Activated CD4-positive, alpha-beta memory T cell treated with anti-CD3 and anti-CD28 coated beads for 36 hours (primary cell): ENCODE measurements at regions not wholly inside any gene's neighbourhood (a gene's known extent, or its start where the extent isn't known, plus 50 kb on each side); places are given as distances from the start of the nearest gene placed in this dataset.

Source experiments
- CTCF ChIA-PET: fragments of 350-600 bp; sonication (Branson Sonifier 250); formaldehyde crosslinking; loops from one replicate; lab custom pipeline; 2021; ENCODE audit warnings: antibody characterized with exemption, inconsistent platforms; lab: Charles Lee
- POLR2A ChIA-PET: fragments of 350-600 bp; sonication (Branson Sonifier 250); formaldehyde crosslinking; loops from one replicate; lab custom pipeline; 2021; ENCODE audit warnings: antibody characterized with exemption; lab: Charles Lee
- DNase-seq: peaks from one replicate; pipeline ENCODE4 v3.0.0-alpha.2; 2020
- H3K27ac Mint-ChIP-seq: one replicate; pipeline ENCODE4 v1.8.0; 2021; ENCODE audit warnings: mixed read lengths
- H3K27me3 Mint-ChIP-seq: one replicate; pipeline ENCODE4 v1.8.0; 2021; ENCODE audit warnings: mixed read lengths
- H3K36me3 Mint-ChIP-seq: one replicate; pipeline ENCODE4 v1.8.0; 2021; ENCODE audit warnings: mixed read lengths
- H3K4me1 Mint-ChIP-seq: one replicate; pipeline ENCODE4 v1.8.0; 2021; ENCODE audit warnings: low read depth, mixed read lengths
- H3K4me3 Mint-ChIP-seq: one replicate; pipeline ENCODE4 v1.8.0; 2021; ENCODE audit warnings: mild to moderate bottlenecking, mixed read lengths
- H3K9me3 Mint-ChIP-seq: one replicate; pipeline ENCODE4 v1.8.0; 2021; ENCODE audit warnings: mixed read lengths
- intact Hi-C: fragments of 100-400 bp; cut with micrococcal nuclease; formaldehyde crosslinking; loops from one replicate; pipeline ENCODE4 v1.15.1; 2023

- Mint-ChIP-seq H3K4me3 (no peak overlapping the region), H3K27ac (no peak overlapping the region), H3K27me3 (no peaks in the 10 kb centered on the region), H3K4me1 (no peaks in the 10 kb centered on the region), H3K9me3 (no peaks in the 10 kb centered on the region), H3K36me3 (no peaks in the 10 kb centered on the region)
- CTCF ChIA-PET, result no interaction called here
- DNase-seq, result no peak
- POLR2A ChIA-PET, result no interaction called here
- intact Hi-C loops, result no loop called here
These were observed 656.2 kb downstream of the RAB28 start for GRCh38 chr4:12827966-12828365.

GRCh38 chr4:12791536-12791935 is 692.6 kb downstream of the RAB28 start:
- Mint-ChIP-seq H3K36me3 (no peaks in the 10 kb centered on the region), H3K27ac (no peak overlapping the region), H3K9me3 (peaks cover 11% of the 10 kb centered on the region), H3K4me3 (no peak overlapping the region), H3K4me1 (no peaks in the 10 kb centered on the region), H3K27me3 (no peaks in the 10 kb centered on the region)
- POLR2A ChIA-PET, result no interaction called here
- CTCF ChIA-PET, result no interaction called here
- DNase-seq, result no peak
- intact Hi-C loops, result no loop called here

GRCh38 chr4:12787261-12787660 is 696.9 kb downstream of the RAB28 start:
- POLR2A ChIA-PET, result no interaction called here
- H3K4me1 Mint-ChIP-seq, result no peaks in the 10 kb centered on the region
- peaks cover 2% of the 10 kb centered on the region for H3K27me3 Mint-ChIP-seq
- H3K36me3 Mint-ChIP-seq, result no peaks in the 10 kb centered on the region
- no peak for DNase-seq
- no peak overlapping the region for H3K27ac Mint-ChIP-seq
- peaks cover 13% of the 10 kb centered on the region for H3K9me3 Mint-ChIP-seq
- CTCF ChIA-PET, result no interaction called here
- H3K4me3 Mint-ChIP-seq, result no peak overlapping the region
- intact Hi-C loops, result no loop called here

- H3K27me3 Mint-ChIP-seq, result no peaks in the 10 kb centered on the region
- H3K36me3 Mint-ChIP-seq, result no peaks in the 10 kb centered on the region
- no peaks in the 10 kb centered on the region for H3K4me1 Mint-ChIP-seq
- intact Hi-C loops, result no loop called here
- no peak for DNase-seq
- ChIA-PET POLR2A (no interaction called here), CTCF (no interaction called here)
- H3K27ac Mint-ChIP-seq, result no peak overlapping the region
- H3K4me3 Mint-ChIP-seq, result no peak overlapping the region
- H3K9me3 Mint-ChIP-seq, result no peaks in the 10 kb centered on the region
These were observed 705.4 kb downstream of the RAB28 start for GRCh38 chr4:12778706-12779105.

GRCh38 chr4:12778191-12778590 is 705.9 kb downstream of the RAB28 start:
- intact Hi-C loops, result no loop called here
- no peak for DNase-seq
- Mint-ChIP-seq H3K4me3 (no peak overlapping the region), H3K36me3 (no peaks in the 10 kb centered on the region), H3K27me3 (no peaks in the 10 kb centered on the region), H3K4me1 (no peaks in the 10 kb centered on the region), H3K27ac (no peak overlapping the region), H3K9me3 (no peaks in the 10 kb centered on the region)
- CTCF ChIA-PET, result no interaction called here
- POLR2A ChIA-PET, result no interaction called here

- Mint-ChIP-seq H3K4me1 (no peaks in the 10 kb centered on the region), H3K4me3 (no peak overlapping the region), H3K27me3 (peaks cover 4% of the 10 kb centered on the region), H3K27ac (no peak overlapping the region), H3K9me3 (no peaks in the 10 kb centered on the region), H3K36me3 (no peaks in the 10 kb centered on the region)
- DNase-seq, result no peak
- ChIA-PET POLR2A (no interaction called here), CTCF (no interaction called here)
- intact Hi-C loops, result no loop called here
These were observed 713.8 kb downstream of the RAB28 start for GRCh38 chr4:12770351-12770750.

- Mint-ChIP-seq H3K4me3 (no peak overlapping the region), H3K27ac (no peak overlapping the region), H3K36me3 (no peaks in the 10 kb centered on the region), H3K4me1 (no peaks in the 10 kb centered on the region), H3K9me3 (peaks cover 4% of the 10 kb centered on the region), H3K27me3 (no peaks in the 10 kb centered on the region)
- DNase-seq, result no peak
- intact Hi-C loops, result no loop called here
- CTCF ChIA-PET, result no interaction called here
- POLR2A ChIA-PET, result no interaction called here
These were observed 722.4 kb downstream of the RAB28 start for GRCh38 chr4:12761694-12762093.

- H3K4me1 Mint-ChIP-seq, result no peaks in the 10 kb centered on the region
- intact Hi-C loops, result no loop called here
- DNase-seq, result no peak
- H3K36me3 Mint-ChIP-seq, result no peaks in the 10 kb centered on the region
- ChIA-PET POLR2A (no interaction called here), CTCF (no interaction called here)
- no peak overlapping the region for H3K4me3 Mint-ChIP-seq
- H3K9me3 Mint-ChIP-seq, result no peaks in the 10 kb centered on the region
- peaks cover 3% of the 10 kb centered on the region for H3K27me3 Mint-ChIP-seq
- H3K27ac Mint-ChIP-seq, result no peak overlapping the region
These were observed 737.0 kb downstream of the RAB28 start for GRCh38 chr4:12747154-12747553.

GRCh38 chr4:12746221-12746620 is 737.9 kb downstream of the RAB28 start:
- intact Hi-C loops, result no loop called here
- Mint-ChIP-seq H3K9me3 (no peaks in the 10 kb centered on the region), H3K4me1 (no peaks in the 10 kb centered on the region), H3K4me3 (no peak overlapping the region), H3K27me3 (peaks cover 3% of the 10 kb centered on the region), H3K27ac (no peak overlapping the region), H3K36me3 (no peaks in the 10 kb centered on the region)
- DNase-seq, result no peak
- CTCF ChIA-PET, result no interaction called here
- POLR2A ChIA-PET, result no interaction called here

- Mint-ChIP-seq H3K27ac (no peak overlapping the region), H3K36me3 (no peaks in the 10 kb centered on the region), H3K4me1 (no peaks in the 10 kb centered on the region), H3K27me3 (peaks cover 9% of the 10 kb centered on the region), H3K4me3 (no peak overlapping the region), H3K9me3 (no peaks in the 10 kb centered on the region)
- ChIA-PET POLR2A (no interaction called here), CTCF (no interaction called here)
- no peak for DNase-seq
- intact Hi-C loops, result no loop called here
These were observed 749.6 kb downstream of the RAB28 start for GRCh38 chr4:12734586-12734985.

- POLR2A ChIA-PET, result no interaction called here
- no peak for DNase-seq
- no peaks in the 10 kb centered on the region for H3K4me1 Mint-ChIP-seq
- no peak overlapping the region for H3K4me3 Mint-ChIP-seq
- no peaks in the 10 kb centered on the region for H3K36me3 Mint-ChIP-seq
- H3K27ac Mint-ChIP-seq, result no peak overlapping the region
- H3K9me3 Mint-ChIP-seq, result no peaks in the 10 kb centered on the region
- H3K27me3 Mint-ChIP-seq, result peaks cover 14% of the 10 kb centered on the region
- CTCF ChIA-PET, result interaction anchor here (0.7 to 1.7 kb wide), 6 partner anchors 12 to 1405 kb away, joined by 3 to 8 read pairs (median 5); no protein-coding TSS in a partner anchor
- intact Hi-C loops, result loop anchor here (1.0 to 5.0 kb wide), 2 partner anchors 703 to 820 kb away; no protein-coding TSS in a partner anchor
These were observed 754.8 kb downstream of the RAB28 start for GRCh38 chr4:12729384-12729783.

- no peaks in the 10 kb centered on the region for H3K4me1 Mint-ChIP-seq
- H3K4me3 Mint-ChIP-seq, result no peak overlapping the region
- H3K27ac Mint-ChIP-seq, result no peak overlapping the region
- POLR2A ChIA-PET, result no interaction called here
- CTCF ChIA-PET, result interaction anchor here (0.9 kb wide), 1 partner anchor 824 kb away, joined by 3 read pairs; no protein-coding TSS in a partner anchor
- no peak for DNase-seq
- H3K27me3 Mint-ChIP-seq, result peaks cover 22% of the 10 kb centered on the region
- no peaks in the 10 kb centered on the region for H3K9me3 Mint-ChIP-seq
- intact Hi-C loops, result no loop called here
- no peaks in the 10 kb centered on the region for H3K36me3 Mint-ChIP-seq
These were observed 759.6 kb downstream of the RAB28 start for GRCh38 chr4:12724510-12724909.

- ChIA-PET POLR2A (no interaction called here), CTCF (interaction anchor here (0.7 kb wide), 1 partner anchor 1249 kb away, joined by 4 read pairs; no protein-coding TSS in a partner anchor)
- H3K27me3 Mint-ChIP-seq, result peaks cover 22% of the 10 kb centered on the region
- no peaks in the 10 kb centered on the region for H3K36me3 Mint-ChIP-seq
- no peaks in the 10 kb centered on the region for H3K9me3 Mint-ChIP-seq
- intact Hi-C loops, result no loop called here
- H3K4me3 Mint-ChIP-seq, result no peak overlapping the region
- no peak overlapping the region for H3K27ac Mint-ChIP-seq
- no peaks in the 10 kb centered on the region for H3K4me1 Mint-ChIP-seq
- no peak for DNase-seq
These were observed 760.2 kb downstream of the RAB28 start for GRCh38 chr4:12723849-12724447.
